GM12864 (cell line): ENCODE measurements at regions not wholly inside any gene's neighbourhood (a gene's known extent, or its start where the extent isn't known, plus 50 kb on each side); places are given as distances from the start of the nearest gene placed in this dataset.

Source experiments
- DNase-seq: peaks from one replicate; pipeline ENCODE4 v3.0.0-alpha.2; 2011; ENCODE audit warnings: low read depth
- H3K4me3 ChIP-seq: 2 replicates; pipeline ENCODE4 v1.5.1; 2011; ENCODE audit warnings: mild to moderate bottlenecking, low read depth, low read length, control low read depth
- TF ChIP-seq, protein P1 (sequence below): IDR thresholded peaks from 2 replicates; pipeline ENCODE4 v1.5.1; 2011; ENCODE audit warnings: low read depth, mild to moderate bottlenecking, moderate library complexity, low read length, control low read depth, inconsistent platforms; ENCODE audit errors: missing control alignments

DNA sequence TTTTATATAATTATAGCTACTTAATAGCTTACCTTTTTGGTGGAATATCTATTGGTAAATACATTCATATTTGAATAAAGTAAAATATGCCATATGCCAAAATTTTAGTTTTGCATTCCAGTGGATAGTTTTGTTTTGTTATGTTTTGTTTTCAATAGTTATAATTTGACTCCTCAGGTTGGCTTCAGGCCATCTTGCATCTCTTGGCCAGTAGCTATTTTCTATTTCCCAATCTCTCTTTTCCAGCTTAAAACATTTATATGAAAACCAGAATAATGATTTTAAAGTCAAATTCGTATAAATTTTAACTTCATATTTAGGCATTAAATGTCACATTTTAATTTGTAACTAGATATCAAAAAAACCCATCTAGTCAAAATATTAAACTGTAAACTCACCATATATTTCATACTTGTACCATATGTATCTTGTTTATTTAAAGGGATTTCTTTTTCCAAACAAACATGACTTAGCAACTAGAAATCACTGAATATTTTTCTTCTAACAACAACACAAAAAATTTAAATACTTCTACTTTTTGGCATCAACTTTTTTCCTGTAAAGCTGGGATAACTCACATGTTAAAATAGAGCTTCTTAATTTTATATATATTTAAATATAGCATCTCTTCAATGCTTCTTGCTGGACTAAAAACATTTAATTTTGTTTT lies 1209.6 kb downstream of the PCDH7 start:
- TF ChIP-seq, protein P1, sequence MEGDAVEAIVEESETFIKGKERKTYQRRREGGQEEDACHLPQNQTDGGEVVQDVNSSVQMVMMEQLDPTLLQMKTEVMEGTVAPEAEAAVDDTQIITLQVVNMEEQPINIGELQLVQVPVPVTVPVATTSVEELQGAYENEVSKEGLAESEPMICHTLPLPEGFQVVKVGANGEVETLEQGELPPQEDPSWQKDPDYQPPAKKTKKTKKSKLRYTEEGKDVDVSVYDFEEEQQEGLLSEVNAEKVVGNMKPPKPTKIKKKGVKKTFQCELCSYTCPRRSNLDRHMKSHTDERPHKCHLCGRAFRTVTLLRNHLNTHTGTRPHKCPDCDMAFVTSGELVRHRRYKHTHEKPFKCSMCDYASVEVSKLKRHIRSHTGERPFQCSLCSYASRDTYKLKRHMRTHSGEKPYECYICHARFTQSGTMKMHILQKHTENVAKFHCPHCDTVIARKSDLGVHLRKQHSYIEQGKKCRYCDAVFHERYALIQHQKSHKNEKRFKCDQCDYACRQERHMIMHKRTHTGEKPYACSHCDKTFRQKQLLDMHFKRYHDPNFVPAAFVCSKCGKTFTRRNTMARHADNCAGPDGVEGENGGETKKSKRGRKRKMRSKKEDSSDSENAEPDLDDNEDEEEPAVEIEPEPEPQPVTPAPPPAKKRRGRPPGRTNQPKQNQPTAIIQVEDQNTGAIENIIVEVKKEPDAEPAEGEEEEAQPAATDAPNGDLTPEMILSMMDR = no peak
- DNase-seq = no peak
- H3K4me3 ChIP-seq = no peak overlapping the region

DNA sequence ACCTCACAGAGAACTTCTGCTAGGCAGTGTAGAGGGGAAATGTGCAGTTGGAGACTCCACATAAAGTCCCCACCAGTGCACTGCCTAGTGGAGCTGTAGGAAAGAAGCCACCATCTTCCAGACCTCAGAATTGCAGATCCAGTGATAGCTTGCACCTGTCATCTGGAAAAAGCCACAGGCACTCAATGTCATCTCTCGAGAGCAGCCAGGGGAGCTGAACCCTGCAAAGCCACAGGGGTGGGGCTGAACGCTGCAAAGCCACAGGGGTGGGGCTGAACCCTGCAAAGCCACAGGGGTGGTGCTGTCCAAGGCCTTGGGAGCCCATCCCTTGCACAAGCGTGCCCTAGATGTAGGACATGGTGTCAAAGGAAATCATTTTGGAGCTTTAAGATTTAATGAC lies 1226.3 kb downstream of the PCDH7 start:
- no peak overlapping the region for H3K4me3 ChIP-seq
- DNase-seq = no peak
- TF ChIP-seq, protein P1 = no peak

GRCh38 chr4:31947101-31947500 lies 1226.9 kb downstream of the PCDH7 start:
- TF ChIP-seq, protein P1 = no peak
- no peak for DNase-seq
- H3K4me3 ChIP-seq = no peak overlapping the region

DNA sequence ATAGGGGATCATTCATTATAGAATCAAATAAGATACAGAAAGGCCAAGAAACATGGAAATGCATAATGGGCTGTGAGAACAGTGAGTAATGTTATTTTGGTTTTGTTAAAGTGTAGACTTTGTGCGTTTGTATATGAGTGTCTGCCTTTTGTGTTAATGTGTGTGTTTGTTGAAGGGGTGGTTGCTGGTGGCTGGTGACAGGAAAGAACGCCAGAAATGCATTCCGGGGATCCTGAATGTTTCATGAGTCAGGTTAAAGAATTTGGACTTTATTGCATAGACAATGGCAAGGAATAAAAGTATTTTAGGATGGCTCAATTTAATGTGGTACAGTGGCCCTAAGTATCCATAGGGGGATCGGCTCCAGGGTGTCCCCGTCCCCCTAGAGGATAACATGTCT lies 1228.9 kb downstream of the PCDH7 start:
- TF ChIP-seq, protein P1 = no peak
- no peak for DNase-seq
- no peak overlapping the region for H3K4me3 ChIP-seq

DNA sequence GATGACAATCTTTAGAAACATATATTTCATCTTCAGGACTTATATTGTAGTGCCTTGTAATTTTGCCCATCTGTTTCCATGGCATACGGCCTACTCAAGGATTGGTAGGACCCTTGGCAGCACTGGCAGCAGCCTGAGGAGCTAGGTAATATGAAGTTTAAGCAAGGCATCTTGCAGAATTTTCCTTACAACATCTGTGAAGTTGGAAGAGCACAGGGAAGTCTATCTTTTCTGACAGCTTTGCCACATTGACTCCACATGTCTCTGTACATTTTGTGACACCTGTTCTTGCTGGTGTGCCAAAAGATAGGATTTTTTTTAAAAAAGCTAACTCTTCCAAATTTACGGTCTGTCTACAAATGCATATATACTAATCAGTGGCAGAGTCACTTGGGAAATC lies 1235.2 kb downstream of the PCDH7 start:
- TF ChIP-seq, protein P1 = no peak
- no peak for DNase-seq

DNA sequence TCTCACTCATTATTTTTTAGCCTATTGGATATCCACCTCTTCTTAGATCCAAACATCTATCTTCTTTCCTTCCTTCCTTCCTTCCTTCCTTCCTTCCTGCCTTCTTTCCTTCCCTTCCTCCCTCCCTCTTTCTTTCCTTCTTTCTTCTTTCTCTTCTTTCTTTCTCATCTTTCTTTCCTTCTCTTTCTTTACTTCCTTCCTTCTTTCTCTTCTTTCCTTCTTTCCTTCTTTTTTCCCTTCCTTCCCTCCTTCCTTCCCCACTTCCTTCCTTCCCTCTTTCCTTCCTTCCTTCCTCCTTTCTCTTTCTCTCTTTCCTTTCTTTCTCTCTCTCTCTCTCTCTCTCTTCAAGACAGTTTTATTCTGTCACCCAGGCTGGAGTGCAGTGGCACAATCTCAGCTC lies 1239.8 kb downstream of the PCDH7 start:
- TF ChIP-seq, protein P1 = no peak
- no peak overlapping the region for H3K4me3 ChIP-seq
- DNase-seq = no peak

More for the DNA sequence above, 1235.2 kb downstream of the PCDH7 start:
- no peak overlapping the region for H3K4me3 ChIP-seq

- DNase-seq = no peak
- TF ChIP-seq, protein P1 = no peak
Observed at GRCh38 chr4:31964685-31965084, 1244.5 kb downstream of the PCDH7 start.

More at GRCh38 chr4:31964685-31965084, 1244.5 kb downstream of the PCDH7 start:
- no peak overlapping the region for H3K4me3 ChIP-seq
